ENCODE measurements at regions not wholly inside any gene's neighbourhood (a gene's known extent, or its start where the extent isn't known, plus 50 kb on each side); places are given as distances from the start of the nearest gene placed in this dataset.

GRCh38 chr5:31078956-31079355, 114.5 kb upstream of the CDH6 start:
- TF ChIP-seq CTCF (IDR thresholded peaks at IDR 0.05) (no peak), ZFX (IDR thresholded peaks at IDR 0.05; ENCODE audit: borderline replicate concordance) (no peak)
